Calu3 (cell line): ENCODE measurements at regions not wholly inside any gene's neighbourhood (a gene's known extent, or its start where the extent isn't known, plus 50 kb on each side); places are given as distances from the start of the nearest gene placed in this dataset.

Experiments used
- BruUV-seq: library from RNA; stranded (reverse); fragments of 400-500 nt; replicated peaks from 2 replicates; lab custom pipeline; 2021; lab: Mats Ljungman, UMichigan
- CTCF ChIA-PET: fragments of 300-600 bp; sonication (Branson Sonifier 250); formaldehyde crosslinking; loops from one replicate; lab custom pipeline; 2022; ENCODE audit warnings: antibody characterized with exemption; lab: Charles Lee
- DNase-seq: peaks from one replicate; pipeline ENCODE4 v3.0.0; 2022
- H3K27ac Mint-ChIP-seq: one replicate; pipeline ENCODE4 v1.8.0; 2022; ENCODE audit warnings: mixed read lengths; ENCODE audit not compliant: unreplicated experiment
- H3K27me3 Mint-ChIP-seq: one replicate; pipeline ENCODE4 v1.8.0; 2022; ENCODE audit warnings: mixed read lengths; ENCODE audit not compliant: unreplicated experiment
- H3K36me3 Mint-ChIP-seq: one replicate; pipeline ENCODE4 v1.8.0; 2022; ENCODE audit warnings: mild to moderate bottlenecking, moderate library complexity, mixed read lengths; ENCODE audit not compliant: insufficient read depth, unreplicated experiment
- H3K4me1 Mint-ChIP-seq: one replicate; pipeline ENCODE4 v1.8.0; 2022; ENCODE audit warnings: mild to moderate bottlenecking, low read depth, mixed read lengths; ENCODE audit not compliant: unreplicated experiment
- H3K4me3 Mint-ChIP-seq: one replicate; pipeline ENCODE4 v1.8.0; 2022; ENCODE audit warnings: mild to moderate bottlenecking, low read depth, moderate library complexity, mixed read lengths; ENCODE audit not compliant: unreplicated experiment
- H3K9me3 Mint-ChIP-seq: one replicate; pipeline ENCODE4 v1.8.0; 2022; ENCODE audit warnings: low read depth, mixed read lengths; ENCODE audit not compliant: unreplicated experiment
- intact Hi-C: fragments of 100-400 bp; cut with micrococcal nuclease; formaldehyde crosslinking; loops from one replicate; pipeline ENCODE4 v1.10.0; 2022; ENCODE audit not compliant: unreplicated experiment
- TF ChIP-seq, protein P1 (sequence below): fragments of 200-600 bp; IDR thresholded peaks from one replicate; pipeline ENCODE4 v1.8.0; 2022; ENCODE audit warnings: antibody characterized with exemption; ENCODE audit not compliant: unreplicated experiment

DNA sequence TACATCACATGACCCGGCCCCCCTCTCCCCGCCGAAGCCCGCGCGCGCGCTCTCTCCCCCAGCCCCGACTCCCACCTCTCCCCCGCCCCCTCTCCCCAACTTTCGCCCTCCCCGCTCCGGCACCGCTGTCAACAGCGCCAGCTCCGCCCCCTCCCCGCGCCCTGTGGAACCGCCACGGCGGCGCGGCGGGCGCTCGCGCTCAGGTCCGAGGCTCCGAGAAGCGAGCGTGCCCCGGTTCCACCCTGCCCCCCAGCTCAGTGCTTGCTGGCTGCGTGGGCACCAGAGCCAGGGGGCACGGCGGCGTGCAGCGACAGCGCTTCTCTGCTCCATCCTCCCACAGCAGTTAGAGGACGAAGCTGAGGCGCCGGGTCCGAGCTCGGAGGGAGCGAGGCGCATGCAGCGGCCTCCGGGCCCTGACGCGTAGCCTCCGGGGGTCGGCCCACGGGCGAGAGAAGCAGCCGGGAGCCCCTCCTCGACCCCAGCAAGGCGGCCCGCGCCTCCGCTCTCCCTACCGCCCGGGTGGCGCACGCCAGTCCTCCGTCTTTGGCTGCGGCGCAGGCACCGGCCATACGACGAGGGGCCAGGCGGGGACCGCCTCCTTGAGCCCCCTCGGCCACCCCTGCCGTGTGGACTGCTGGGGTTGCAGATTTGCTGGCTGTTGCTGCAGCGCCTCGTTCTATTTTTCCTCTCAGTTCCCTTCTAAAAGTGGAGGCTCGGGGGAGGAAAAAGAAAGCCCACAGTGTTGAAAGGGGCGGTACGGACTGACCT is 109.5 kb downstream of the KCNRG start:
- BruUV-seq: no TSS peak
- TF ChIP-seq, protein P1, sequence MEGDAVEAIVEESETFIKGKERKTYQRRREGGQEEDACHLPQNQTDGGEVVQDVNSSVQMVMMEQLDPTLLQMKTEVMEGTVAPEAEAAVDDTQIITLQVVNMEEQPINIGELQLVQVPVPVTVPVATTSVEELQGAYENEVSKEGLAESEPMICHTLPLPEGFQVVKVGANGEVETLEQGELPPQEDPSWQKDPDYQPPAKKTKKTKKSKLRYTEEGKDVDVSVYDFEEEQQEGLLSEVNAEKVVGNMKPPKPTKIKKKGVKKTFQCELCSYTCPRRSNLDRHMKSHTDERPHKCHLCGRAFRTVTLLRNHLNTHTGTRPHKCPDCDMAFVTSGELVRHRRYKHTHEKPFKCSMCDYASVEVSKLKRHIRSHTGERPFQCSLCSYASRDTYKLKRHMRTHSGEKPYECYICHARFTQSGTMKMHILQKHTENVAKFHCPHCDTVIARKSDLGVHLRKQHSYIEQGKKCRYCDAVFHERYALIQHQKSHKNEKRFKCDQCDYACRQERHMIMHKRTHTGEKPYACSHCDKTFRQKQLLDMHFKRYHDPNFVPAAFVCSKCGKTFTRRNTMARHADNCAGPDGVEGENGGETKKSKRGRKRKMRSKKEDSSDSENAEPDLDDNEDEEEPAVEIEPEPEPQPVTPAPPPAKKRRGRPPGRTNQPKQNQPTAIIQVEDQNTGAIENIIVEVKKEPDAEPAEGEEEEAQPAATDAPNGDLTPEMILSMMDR: no peak
- peak overlapping the region; percentile 42 for H3K27ac Mint-ChIP-seq
- DNase-seq: peak; percentile 57
- H3K9me3 Mint-ChIP-seq: no peaks in the 10 kb centered on the region
- intact Hi-C loops: loop anchor here (5.0 kb wide), 1 partner anchor 42 kb away; no protein-coding TSS in a partner anchor
- H3K4me1 Mint-ChIP-seq: peaks cover 14% of the 10 kb centered on the region
- CTCF ChIA-PET: no interaction called here
- no peaks in the 10 kb centered on the region for H3K27me3 Mint-ChIP-seq
- H3K4me3 Mint-ChIP-seq: peak overlapping the region; percentile 89
- H3K36me3 Mint-ChIP-seq: peaks cover 32% of the 10 kb centered on the region

- Mint-ChIP-seq H3K36me3 (peaks cover 32% of the 10 kb centered on the region), H3K4me3 (peak overlapping the region; percentile 89), H3K9me3 (no peaks in the 10 kb centered on the region), H3K4me1 (peaks cover 14% of the 10 kb centered on the region), H3K27ac (peak overlapping the region; percentile 42), H3K27me3 (no peaks in the 10 kb centered on the region)
- no peak for DNase-seq
- BruUV-seq: no TSS peak
- CTCF ChIA-PET: interaction anchor here (0.6 kb wide), 1 partner anchor 21 kb away, joined by 4 read pairs; no protein-coding TSS in a partner anchor
- intact Hi-C loops: no loop called here
- TF ChIP-seq, protein P1: no peak
Observed at GRCh38 chr13:50125304-50125553, 110.0 kb downstream of the KCNRG start.

- TF ChIP-seq, protein P1: no peak
- CTCF ChIA-PET: interaction anchor here (0.6 to 1.1 kb wide), 4 partner anchors 22 to 129 kb away, joined by 3 to 4 read pairs (median 3); partner anchors contain the start of gene TRIM13
Observed at GRCh38 chr13:50125554-50126262, 110.5 kb downstream of the KCNRG start.

GRCh38 chr13:50126263-50126992 is 111.2 kb downstream of the KCNRG start:
- no peak for DNase-seq
- CTCF ChIA-PET: interaction anchor here (0.6 to 1.1 kb wide), 3 partner anchors 44 to 129 kb away, joined by 3 read pairs; partner anchors contain the start of gene TRIM13
- Mint-ChIP-seq H3K4me3 (peak overlapping the region; percentile 89), H3K9me3 (no peaks in the 10 kb centered on the region), H3K27ac (peak overlapping the region; percentile 77), H3K4me1 (peaks cover 14% of the 10 kb centered on the region), H3K27me3 (no peaks in the 10 kb centered on the region), H3K36me3 (peaks cover 32% of the 10 kb centered on the region)
- TF ChIP-seq, protein P1: no peak
- TSS peak; percentile 57 for BruUV-seq
- intact Hi-C loops: no loop called here

More at GRCh38 chr13:50125554-50126262, 110.5 kb downstream of the KCNRG start:
- intact Hi-C loops: no loop called here
- H3K4me1 Mint-ChIP-seq: peaks cover 14% of the 10 kb centered on the region
- DNase-seq: peak; percentile 76
- H3K36me3 Mint-ChIP-seq: peaks cover 32% of the 10 kb centered on the region
- H3K27ac Mint-ChIP-seq: peak overlapping the region; percentile 77
- no peaks in the 10 kb centered on the region for H3K27me3 Mint-ChIP-seq
- H3K4me3 Mint-ChIP-seq: peak overlapping the region; percentile 89
- no TSS peak for BruUV-seq
- no peaks in the 10 kb centered on the region for H3K9me3 Mint-ChIP-seq
